Hepatocyte (in vitro differentiated cells): ENCODE measurements at regions not wholly inside any gene's neighbourhood (a gene's known extent, or its start where the extent isn't known, plus 50 kb on each side); places are given as distances from the start of the nearest gene placed in this dataset.

Source experiments
- EZH2 ChIP-seq: fragments of 200-600 bp; sonication (generic); IDR thresholded peaks from 2 replicates; pipeline ENCODE4 v1.6.1; 2016; ENCODE audit warnings: antibody characterized with exemption, mild to moderate bottlenecking, borderline replicate concordance
- EZH2phosphoT487 ChIP-seq: fragments of 200-600 bp; sonication (generic); IDR thresholded peaks from one replicate; pipeline ENCODE4 v1.6.1; 2018; ENCODE audit warnings: antibody characterized with exemption, mild to moderate bottlenecking, low read depth, moderate library complexity; ENCODE audit not compliant: unreplicated experiment, severe bottlenecking
- TF ChIP-seq, protein P1 (sequence below): fragments of 200-600 bp; sonication (generic); IDR thresholded peaks from 2 replicates; pipeline ENCODE4 v1.5.1; 2016; ENCODE audit warnings: antibody characterized with exemption, mild to moderate bottlenecking; ENCODE audit not compliant: poor library complexity

DNA sequence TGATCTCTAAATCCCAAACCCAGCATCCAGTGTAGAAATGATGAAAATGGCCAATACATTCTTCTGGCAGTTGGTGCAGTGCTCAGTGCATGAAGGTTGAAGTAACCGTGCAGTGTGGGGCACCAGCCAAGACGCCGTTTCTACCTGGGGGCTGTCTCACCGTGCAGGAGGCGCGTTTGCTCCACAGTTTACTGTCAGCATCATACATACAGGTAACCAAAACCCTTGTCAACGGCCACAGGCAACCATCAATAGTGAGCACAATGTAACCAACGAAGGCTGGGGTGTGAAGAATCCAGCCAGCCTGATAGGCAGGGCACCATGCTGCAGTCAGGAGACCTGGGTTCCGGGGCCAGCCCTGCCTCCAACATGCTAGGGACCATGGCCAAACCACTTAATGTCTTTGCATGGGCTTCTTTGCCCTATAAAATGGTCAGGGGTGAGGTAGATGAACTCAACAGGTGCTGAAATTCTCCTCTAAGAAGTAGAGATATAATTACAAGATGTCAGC, 127.5 kb upstream of the ID2 start:
- TF ChIP-seq, protein P1, sequence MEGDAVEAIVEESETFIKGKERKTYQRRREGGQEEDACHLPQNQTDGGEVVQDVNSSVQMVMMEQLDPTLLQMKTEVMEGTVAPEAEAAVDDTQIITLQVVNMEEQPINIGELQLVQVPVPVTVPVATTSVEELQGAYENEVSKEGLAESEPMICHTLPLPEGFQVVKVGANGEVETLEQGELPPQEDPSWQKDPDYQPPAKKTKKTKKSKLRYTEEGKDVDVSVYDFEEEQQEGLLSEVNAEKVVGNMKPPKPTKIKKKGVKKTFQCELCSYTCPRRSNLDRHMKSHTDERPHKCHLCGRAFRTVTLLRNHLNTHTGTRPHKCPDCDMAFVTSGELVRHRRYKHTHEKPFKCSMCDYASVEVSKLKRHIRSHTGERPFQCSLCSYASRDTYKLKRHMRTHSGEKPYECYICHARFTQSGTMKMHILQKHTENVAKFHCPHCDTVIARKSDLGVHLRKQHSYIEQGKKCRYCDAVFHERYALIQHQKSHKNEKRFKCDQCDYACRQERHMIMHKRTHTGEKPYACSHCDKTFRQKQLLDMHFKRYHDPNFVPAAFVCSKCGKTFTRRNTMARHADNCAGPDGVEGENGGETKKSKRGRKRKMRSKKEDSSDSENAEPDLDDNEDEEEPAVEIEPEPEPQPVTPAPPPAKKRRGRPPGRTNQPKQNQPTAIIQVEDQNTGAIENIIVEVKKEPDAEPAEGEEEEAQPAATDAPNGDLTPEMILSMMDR: no peak
- TF ChIP-seq EZH2 (no peak), EZH2phosphoT487 (no peak)
